ENCODE measurements at regions not wholly inside any gene's neighbourhood (a gene's known extent, or its start where the extent isn't known, plus 50 kb on each side); places are given as distances from the start of the nearest gene placed in this dataset.

GRCh38 chr5:155959082-155959481, 367.9 kb upstream of the SGCD start:
- no peak for DNase-seq (ENCODE audit: low read depth)

DNA sequence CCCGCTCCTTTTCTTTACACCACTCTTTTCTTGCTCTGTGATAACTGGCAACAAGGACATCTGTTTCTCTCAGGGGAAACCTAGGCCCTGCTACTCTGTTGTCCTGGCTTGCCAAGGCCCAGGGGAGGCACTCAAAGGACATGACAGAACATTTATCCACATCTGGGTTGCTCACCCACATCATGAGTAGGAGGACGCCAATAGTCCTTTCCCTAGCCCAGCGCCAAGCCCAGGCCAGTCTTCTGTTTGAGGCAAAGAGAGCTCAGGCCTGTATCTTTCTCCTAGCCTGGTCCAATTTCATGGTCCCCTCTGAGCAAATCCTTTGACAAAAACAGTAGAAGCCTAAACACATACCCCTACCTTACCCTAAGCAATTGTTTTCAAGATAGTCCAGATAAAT, 366.8 kb upstream of the SGCD start:
- no peak for DNase-seq (ENCODE audit: low read depth)

DNA sequence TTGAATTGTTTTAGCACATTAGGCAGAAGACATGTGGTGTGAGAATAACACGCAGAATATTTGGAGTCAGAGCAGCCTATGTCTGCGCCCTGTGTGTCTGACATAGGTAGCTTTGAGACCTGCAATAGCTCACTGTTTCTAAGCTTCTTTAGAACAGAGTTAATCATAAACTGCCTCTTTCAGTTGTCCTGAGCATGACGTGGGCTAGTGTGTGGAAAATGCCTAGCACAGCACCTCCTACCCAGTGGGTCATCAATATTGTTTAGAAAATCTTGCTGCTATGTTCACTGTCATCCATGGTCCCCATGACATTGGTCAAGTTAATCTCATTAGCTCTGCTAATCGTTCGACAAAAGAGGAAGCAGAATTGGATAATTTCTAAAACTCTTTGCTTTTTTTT, 357.4 kb upstream of the SGCD start:
- DNase-seq (ENCODE audit: low read depth), result no peak

DNA sequence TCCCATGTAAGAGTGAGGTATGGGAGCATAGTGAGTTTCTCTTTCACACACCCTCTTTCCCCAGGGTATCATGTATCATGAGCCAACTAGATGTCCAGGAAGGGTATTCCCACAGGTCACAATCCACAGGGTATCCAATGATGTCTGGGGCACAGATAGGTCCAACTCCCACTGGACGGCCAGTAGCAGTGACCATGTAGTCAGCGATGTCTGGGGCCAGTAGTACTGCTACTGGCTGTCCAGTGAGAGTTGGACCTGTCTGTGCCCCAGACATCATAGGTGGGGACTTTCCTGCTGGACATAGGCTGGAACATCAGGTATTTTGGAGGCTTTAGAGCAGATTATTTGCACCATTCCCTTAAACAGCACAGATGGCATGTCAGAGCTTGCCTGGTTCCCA, 352.6 kb upstream of the SGCD start:
- no peak for DNase-seq (ENCODE audit: low read depth)

GRCh38 chr5:155978850-155979249, 348.1 kb upstream of the SGCD start:
- DNase-seq (ENCODE audit: low read depth), result no peak

- DNase-seq (ENCODE audit: low read depth), result no peak
These were observed 344.6 kb upstream of the SGCD start for GRCh38 chr5:155982354-155982753.

DNA sequence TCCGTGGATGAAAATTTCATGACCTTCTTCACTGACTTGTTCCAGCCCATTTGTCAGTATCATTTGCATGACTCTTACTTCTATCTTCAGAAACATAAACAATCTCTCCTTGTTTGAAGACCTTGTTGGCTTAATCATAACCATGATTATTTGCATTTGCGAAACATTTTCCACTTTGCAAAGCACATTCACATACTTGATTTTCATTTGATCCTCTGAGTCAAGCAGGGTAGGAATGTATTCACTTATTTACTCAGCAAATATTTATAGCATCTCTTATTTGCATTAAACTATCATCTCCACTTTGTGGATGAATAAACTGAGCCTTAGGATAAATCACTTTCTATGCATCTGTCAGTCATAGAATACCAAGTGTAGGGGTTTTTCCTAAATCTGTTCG, 343.0 kb upstream of the SGCD start:
- no peak for DNase-seq (ENCODE audit: low read depth)

GRCh38 chr5:155987265-155987810, 339.6 kb upstream of the SGCD start:
- DNase-seq (ENCODE audit: low read depth), result no peak

DNA sequence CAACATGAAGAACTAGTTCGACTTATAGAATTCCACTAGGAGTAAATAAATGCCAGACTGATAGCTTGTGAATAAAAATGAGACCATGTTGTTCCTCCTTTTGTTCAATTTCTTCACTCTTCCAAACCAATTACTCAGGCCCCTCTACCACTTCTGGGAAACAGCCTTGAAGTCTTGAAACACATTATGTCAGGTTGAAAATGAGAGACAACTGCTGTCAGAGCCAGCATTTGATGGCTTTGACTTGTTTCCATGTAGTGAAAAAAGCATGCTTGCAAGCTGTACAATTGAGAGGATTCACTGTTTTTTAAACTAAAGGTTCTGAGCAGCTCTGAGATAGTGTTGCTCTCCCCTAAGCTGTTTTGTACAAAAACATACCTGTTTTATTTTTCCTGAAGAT, 337.1 kb upstream of the SGCD start:
- DNase-seq (ENCODE audit: low read depth), result no peak

DNA sequence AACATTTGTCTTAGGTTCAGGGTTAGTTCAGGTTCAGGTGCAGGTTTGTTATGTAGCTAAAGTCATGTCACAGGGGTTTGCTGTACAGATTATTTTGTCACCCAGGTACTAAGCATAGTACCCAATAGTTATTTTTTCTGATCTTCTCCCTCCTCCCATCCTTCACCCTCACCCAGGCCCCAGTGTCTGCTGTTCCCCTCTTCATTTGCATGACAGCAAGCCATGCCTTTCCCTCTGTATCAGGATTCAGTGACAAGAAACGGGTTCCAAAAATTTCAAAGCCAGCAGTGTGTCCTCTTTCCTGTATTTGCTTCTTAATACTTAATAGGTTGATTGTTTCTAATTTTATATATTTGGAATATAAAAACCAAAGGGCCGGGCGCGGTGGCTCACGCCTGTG, 330.8 kb upstream of the SGCD start:
- no peak for DNase-seq (ENCODE audit: low read depth)

GRCh38 chr5:155998257-155998656, 328.7 kb upstream of the SGCD start:
- DNase-seq (ENCODE audit: low read depth), result no peak

DNA sequence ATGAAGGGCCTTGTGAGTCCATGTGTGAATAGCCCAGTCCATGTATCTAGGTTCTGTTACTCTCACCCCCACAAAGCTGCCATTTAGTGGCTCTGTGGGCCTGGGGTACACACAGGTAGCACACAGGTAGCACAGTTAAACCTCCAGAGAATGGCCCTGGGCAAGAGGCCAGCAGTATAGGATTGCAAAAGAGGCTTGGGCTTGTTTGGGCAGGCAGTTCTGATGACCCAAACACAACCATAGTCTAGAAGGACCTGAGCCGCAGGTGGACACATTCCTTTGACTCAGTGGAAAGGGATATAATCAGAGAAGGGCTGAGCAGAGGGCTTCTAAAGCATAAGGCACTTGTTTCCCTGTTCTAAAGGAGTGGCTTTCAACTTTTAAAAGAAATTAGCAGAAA, 326.8 kb upstream of the SGCD start:
- DNase-seq (ENCODE audit: low read depth), result no peak

DNA sequence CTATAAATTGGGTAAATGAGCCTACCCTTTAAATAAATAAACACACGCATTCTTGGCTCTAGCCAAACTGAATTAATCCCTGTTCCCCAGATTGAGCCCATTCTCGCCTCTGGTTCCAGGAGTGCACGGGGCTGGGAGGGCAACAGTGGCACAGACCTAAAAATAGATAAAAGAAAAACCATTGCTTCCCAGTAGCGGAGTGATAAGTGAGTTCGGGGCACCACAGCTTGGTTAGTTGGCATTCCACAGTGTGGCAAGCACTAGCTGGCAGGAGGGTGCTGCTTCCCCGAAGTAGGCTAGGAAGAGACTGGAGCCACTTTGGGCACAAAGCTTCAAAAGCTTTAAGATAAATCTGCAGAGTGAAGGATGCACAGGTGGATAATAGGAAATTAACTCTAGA, 322.2 kb upstream of the SGCD start:
- DNase-seq (ENCODE audit: low read depth), result no peak

GRCh38 chr5:156006026-156006647, 320.8 kb upstream of the SGCD start:
- no peak for DNase-seq (ENCODE audit: low read depth)

DNA sequence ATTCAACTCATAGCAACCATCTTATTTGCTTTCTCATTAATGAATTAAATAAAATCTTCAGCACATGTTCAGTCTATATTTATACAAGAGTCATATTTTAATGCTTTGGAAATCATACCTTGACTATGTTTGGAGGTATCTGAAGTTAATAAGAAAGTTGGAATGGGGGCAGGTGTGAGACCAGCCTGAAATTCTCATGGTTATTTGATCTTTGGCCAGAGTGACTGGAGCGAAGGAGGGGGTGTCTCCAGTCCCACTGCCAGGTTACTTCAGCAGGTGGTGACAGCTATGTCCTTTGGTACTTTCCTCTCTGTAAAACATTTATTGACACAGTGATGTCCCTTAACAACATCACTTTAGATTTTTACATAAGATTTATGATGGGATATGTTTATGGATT, 318.1 kb upstream of the SGCD start:
- DNase-seq (ENCODE audit: low read depth), result no peak

GRCh38 chr5:156009583-156009982, 317.4 kb upstream of the SGCD start:
- no peak for DNase-seq (ENCODE audit: low read depth)

DNA sequence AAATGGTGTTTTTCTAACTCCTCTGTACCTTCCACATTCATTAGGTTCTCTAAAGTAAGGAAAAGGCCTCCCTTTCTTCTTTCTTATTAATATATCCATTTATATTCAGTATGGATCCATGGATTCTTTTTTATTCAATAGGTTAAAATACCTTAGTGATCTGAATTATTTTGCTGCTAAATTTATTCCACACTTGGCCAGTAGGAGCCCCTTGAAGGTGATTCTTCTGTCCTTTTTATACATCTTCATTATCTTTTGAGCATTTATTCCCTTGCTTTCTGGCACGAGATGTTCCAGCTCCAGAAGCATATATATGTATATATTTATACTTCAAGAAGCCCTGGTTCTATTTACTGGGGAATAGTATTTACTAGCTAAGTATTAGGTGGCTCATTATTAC, 311.8 kb upstream of the SGCD start:
- no peak for DNase-seq (ENCODE audit: low read depth)

- no peak for DNase-seq (ENCODE audit: low read depth)
These were observed 307.8 kb upstream of the SGCD start for GRCh38 chr5:156019130-156019529.

DNA sequence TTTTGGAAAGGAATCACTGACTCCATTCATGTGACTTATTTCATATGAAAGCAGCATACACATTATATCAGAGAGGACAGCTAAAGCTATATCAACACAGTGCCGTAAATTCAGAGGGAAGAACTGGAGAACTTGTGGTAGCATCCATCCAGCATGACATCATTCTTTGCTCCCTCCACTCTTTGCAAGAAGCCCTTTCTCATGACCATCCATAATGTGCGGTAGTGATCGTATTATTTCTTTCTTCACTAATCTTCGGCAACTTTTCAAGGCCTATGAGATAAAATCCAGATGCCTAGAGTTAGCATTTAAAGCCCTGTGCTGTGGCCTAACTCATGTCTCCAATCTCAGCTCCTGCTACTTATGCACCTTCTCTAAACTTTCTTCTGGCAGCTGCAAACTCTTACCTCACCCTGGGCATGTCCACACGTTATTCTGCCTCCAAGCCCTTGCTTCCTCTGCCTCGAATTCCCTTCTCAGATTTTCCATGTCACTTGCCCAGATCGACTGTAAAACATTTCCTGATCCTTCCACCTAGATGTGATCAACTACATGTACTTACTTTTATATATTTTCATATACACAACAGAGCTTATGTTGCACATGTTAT, 307.3 kb upstream of the SGCD start:
- DNase-seq (ENCODE audit: low read depth), result no peak

GRCh38 chr5:156020647-156021046, 306.3 kb upstream of the SGCD start:
- no peak for DNase-seq (ENCODE audit: low read depth)

DNA sequence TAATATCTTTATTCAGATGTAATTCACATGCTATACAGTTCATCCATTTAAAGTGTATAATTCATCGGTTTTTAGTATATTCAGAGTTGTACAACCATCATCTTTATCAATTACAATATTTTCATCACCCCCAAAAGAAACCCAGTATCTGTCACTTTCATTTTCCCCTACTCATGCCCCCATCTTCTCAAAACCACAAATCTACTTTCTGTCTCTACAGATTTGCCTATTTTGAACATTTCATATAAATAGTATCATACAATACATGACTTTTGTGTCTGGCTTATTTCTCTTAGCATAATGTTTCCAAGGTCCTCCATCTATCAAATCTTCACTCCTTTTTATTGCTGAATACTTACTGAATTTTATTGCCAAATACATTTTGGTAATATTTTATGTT, 305.1 kb upstream of the SGCD start:
- DNase-seq (ENCODE audit: low read depth), result no peak

DNA sequence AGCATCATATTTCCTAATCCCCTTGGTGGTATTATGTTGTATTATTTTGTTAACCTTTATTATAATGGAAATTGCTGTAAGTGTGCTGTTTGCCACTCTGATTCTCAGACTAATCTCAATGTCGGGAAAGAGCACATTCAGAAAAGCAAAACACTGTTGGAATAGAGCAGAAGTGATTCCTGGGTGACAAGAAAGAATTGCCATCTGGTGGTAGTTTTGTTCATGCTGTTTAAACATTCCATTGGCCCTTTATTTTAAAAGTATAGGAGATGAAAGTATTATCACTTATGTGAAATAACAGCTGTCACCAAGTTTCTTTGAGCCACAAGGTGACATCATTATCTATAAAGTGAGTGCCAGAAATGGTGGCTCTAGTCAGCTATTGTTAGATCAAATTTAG, 301.3 kb upstream of the SGCD start:
- DNase-seq (ENCODE audit: low read depth), result no peak

DNA sequence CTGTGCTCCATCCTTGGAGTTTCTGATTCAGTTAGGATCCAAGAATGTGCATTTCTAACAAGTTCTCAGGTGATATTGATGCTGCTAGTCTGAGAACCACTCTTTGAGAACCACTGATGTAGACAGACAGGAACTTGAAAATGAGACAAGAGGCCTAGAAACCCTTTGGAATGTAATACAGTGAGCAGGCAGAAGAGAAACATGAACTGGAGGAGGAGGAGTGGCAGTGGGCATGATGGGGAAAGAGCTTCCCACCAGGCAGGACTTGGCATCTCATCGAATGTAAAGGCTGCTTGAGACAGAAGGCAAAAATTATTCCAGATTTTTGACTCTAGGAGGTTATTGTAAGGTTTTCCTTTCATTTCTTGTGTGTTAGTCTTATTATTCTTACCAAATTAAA, 295.8 kb upstream of the SGCD start:
- DNase-seq (ENCODE audit: low read depth), result no peak

DNA sequence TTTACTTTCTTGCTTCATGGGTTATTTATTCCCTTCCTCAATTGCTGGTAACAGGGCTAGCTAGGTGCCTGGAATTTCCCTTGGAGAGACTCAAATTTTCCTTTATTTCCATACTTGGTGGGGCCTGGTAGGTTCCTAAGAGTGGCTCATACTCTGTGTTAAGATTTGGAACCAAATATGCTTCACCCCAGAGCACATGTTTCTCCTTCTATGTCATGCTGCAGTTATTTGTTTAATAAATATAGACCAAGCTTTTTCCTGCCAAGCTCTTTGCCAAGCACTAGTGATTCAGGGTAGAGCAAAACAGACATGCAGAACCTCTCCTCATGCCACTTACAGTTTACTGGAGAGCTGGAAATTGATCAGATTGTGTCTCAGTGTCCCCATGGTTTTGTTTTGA, 290.3 kb upstream of the SGCD start:
- no peak for DNase-seq (ENCODE audit: low read depth)

Data from RPMI7951 (cell line).